ENCODE measurements at regions not wholly inside any gene's neighbourhood (a gene's known extent, or its start where the extent isn't known, plus 50 kb on each side); places are given as distances from the start of the nearest gene placed in this dataset.

DNA sequence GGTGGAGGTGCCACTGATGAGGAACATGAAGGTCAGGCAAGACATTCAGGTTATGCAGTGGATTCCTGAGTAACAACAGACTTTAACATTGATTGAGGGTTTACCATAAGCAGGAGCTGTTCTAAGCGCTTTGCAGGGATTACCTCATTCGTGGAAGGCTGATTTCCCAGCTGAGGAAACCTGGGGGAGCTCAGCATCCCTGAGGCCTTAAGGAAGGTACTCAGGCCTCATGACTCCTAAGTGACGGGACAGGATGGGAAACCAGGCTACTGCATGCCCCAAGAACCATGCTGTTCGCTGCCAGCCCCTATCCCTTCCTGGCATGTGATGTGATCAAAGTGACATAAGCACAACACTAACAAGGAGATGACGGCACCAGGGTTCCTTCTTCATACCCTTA, 143.6 kb upstream of the NFE2L3 start:
- TF ChIP-seq, protein P1, sequence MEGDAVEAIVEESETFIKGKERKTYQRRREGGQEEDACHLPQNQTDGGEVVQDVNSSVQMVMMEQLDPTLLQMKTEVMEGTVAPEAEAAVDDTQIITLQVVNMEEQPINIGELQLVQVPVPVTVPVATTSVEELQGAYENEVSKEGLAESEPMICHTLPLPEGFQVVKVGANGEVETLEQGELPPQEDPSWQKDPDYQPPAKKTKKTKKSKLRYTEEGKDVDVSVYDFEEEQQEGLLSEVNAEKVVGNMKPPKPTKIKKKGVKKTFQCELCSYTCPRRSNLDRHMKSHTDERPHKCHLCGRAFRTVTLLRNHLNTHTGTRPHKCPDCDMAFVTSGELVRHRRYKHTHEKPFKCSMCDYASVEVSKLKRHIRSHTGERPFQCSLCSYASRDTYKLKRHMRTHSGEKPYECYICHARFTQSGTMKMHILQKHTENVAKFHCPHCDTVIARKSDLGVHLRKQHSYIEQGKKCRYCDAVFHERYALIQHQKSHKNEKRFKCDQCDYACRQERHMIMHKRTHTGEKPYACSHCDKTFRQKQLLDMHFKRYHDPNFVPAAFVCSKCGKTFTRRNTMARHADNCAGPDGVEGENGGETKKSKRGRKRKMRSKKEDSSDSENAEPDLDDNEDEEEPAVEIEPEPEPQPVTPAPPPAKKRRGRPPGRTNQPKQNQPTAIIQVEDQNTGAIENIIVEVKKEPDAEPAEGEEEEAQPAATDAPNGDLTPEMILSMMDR (conservative IDR thresholded peaks at IDR 0.05) = no peak
- TF ChIP-seq EZH2 (IDR thresholded peaks at IDR 0.05; ENCODE audit: low read depth) = no peak
